K562 (cell line): ENCODE measurements at regions not wholly inside any gene's neighbourhood (a gene's known extent, or its start where the extent isn't known, plus 50 kb on each side); places are given as distances from the start of the nearest gene placed in this dataset.

Source experiments
- ATAC-seq: fragments of 200-7000 bp; cut with Tn5 transposase; 3 replicates; pipeline ENCODE4 v1.9.1; 2020; ENCODE audit warnings: moderate library complexity
- BruUV-seq: library from RNA; stranded (reverse); fragments of 400-500 nt; replicated peaks from 2 replicates; lab custom pipeline; 2021; lab: Mats Ljungman, UMichigan
- CTCF ChIA-PET: fragments of 300-600 bp; formaldehyde crosslinking; extraction: SDS; loops from one replicate; lab custom pipeline; 2021; ENCODE audit warnings: low intra/inter-chr PET ratio; lab: Yijun Ruan, JAX
- POLR2A ChIA-PET: fragments of 300-600, 350-650 bp; sonication (Branson Sonifier 250); formaldehyde crosslinking; extraction: SDS; loops from one replicate; lab custom pipeline; 2021; ENCODE audit warnings: antibody characterized with exemption, inconsistent platforms; lab: Yijun Ruan, JAX
- DNase-seq, 4 experiments: peaks; one replicate each; pipeline versions ENCODE4 v3.0.0 to v3.0.0-alpha.2; 2011 to 2018; ENCODE audit warnings: low spot score in 3 of 4, mixed read lengths in 3 of 4; ENCODE audit errors: extremely low read depth in 1 of 4
- FAIRE-seq: peaks from 2 replicates; lab custom pipeline; 2011; peaks lifted over from hg19 to GRCh38; lab: Jason Lieb, UNC
- H2AFZ ChIP-seq: 2 replicates; pipeline ENCODE4 v1.6.0; 2011; ENCODE audit warnings: low read depth, low read length, control low read depth, inconsistent platforms
- H3K27ac ChIP-seq: fragments of 200-600 bp; 3 replicates; pipeline ENCODE4 v1.8.0; 2011; ENCODE audit warnings: low read depth, mild to moderate bottlenecking, control low read depth, inconsistent platforms, low read length, moderate library complexity, mixed read lengths; ENCODE audit errors: extremely low read depth
- H3K27me3 ChIP-seq, 2 experiments: fragments of 300-600 bp in 1 of 2; 2 replicates in 1 of 2; 3 replicates in 1 of 2; pipeline versions ENCODE4 v1.6.0 to v1.8.0; 2011; ENCODE audit warnings: inconsistent platforms in 2 of 2, low read length in 2 of 2, mild to moderate bottlenecking in 1 of 2, mixed read lengths in 1 of 2, moderate library complexity in 1 of 2; ENCODE audit not compliant: control insufficient read depth in 2 of 2, insufficient read depth in 2 of 2
- H3K36me3 ChIP-seq: fragments of 300-600 bp; 3 replicates; pipeline ENCODE4 v1.8.0; 2011; ENCODE audit warnings: mild to moderate bottlenecking, low read length, inconsistent platforms; ENCODE audit not compliant: control insufficient read depth, insufficient read depth
- H3K4me1 ChIP-seq, 2 experiments: fragments of 200-600 bp in 1 of 2; replicated peaks in 1 of 2; 2 replicates in 1 of 2; 3 replicates in 1 of 2; pipeline versions ENCODE4 v1.5.1 to v1.8.0; 2011; ENCODE audit warnings: inconsistent platforms in 2 of 2, low read length in 2 of 2, mild to moderate bottlenecking in 1 of 2, mixed read lengths in 1 of 2, moderate library complexity in 1 of 2; ENCODE audit not compliant: control insufficient read depth in 2 of 2, insufficient read depth in 2 of 2
- H3K4me2 ChIP-seq: 2 replicates; pipeline ENCODE4 v1.6.1; 2011; ENCODE audit warnings: low read length, control low read depth, inconsistent platforms, mixed read lengths; ENCODE audit not compliant: insufficient read depth
- H3K4me3 ChIP-seq: fragments of 200-600 bp; sonication (generic), shearing (Covaris generic); 2 replicates; pipeline ENCODE4 v1.5.1; 2016; ENCODE audit warnings: control low read depth, inconsistent platforms
- H3K79me2 ChIP-seq: fragments of 200-600 bp; 3 replicates; pipeline ENCODE4 v1.8.0; 2011; ENCODE audit warnings: low read length, inconsistent platforms; ENCODE audit not compliant: control insufficient read depth, insufficient read depth
- H3K9ac ChIP-seq, 2 experiments: 2 replicates each; pipeline versions ENCODE4 v1.6.0 to v1.6.1; 2011; ENCODE audit warnings: low read depth in 2 of 2, low read length in 2 of 2, control low read depth in 1 of 2, inconsistent platforms in 1 of 2, mild to moderate bottlenecking in 1 of 2, mixed read lengths in 1 of 2; ENCODE audit not compliant: insufficient read depth in 1 of 2
- H3K9me1 ChIP-seq: one replicate; pipeline ENCODE4 v1.6.0; 2011; ENCODE audit warnings: inconsistent platforms, mild to moderate bottlenecking, low read length, moderate library complexity; ENCODE audit not compliant: control insufficient read depth, insufficient read depth
- H3K9me3 ChIP-seq: replicated peaks from 2 replicates; pipeline ENCODE4 v1.5.1; 2011; ENCODE audit warnings: low read depth, low read length, inconsistent platforms; ENCODE audit not compliant: control insufficient read depth, insufficient read depth
- H4K20me1 ChIP-seq: replicated peaks from 2 replicates; pipeline ENCODE4 v1.6.1; 2011; ENCODE audit warnings: low read length, inconsistent platforms, mixed read lengths; ENCODE audit not compliant: control insufficient read depth, insufficient read depth
- CBX8 ChIP-seq: fragments of 200-600 bp; sonication (generic); IDR thresholded peaks from 2 replicates; pipeline ENCODE4 v1.6.1; 2012; ENCODE audit warnings: borderline replicate concordance, mixed run types, low read depth, mild to moderate bottlenecking, moderate library complexity, mixed read lengths, low read length, control low read depth, inconsistent platforms; ENCODE audit not compliant: poor library complexity, severe bottlenecking; ENCODE audit errors: extremely low read depth
- CCNT2 ChIP-seq: IDR thresholded peaks from 2 replicates; pipeline ENCODE4 v1.6.1; 2011; ENCODE audit warnings: borderline replicate concordance, low read depth, mild to moderate bottlenecking, moderate library complexity, mixed read lengths, low read length; ENCODE audit not compliant: insufficient read length; ENCODE audit errors: extremely low read depth
- CTCF ChIP-seq, 3 experiments: IDR thresholded peaks in 2 of 3; conservative IDR thresholded peaks in 1 of 3; 2 replicates each; pipeline ENCODE4 v1.5.1; 2011 to 2012; ENCODE audit warnings: low read length in 3 of 3, mild to moderate bottlenecking in 3 of 3, control low read depth in 2 of 3, improper control_type of control experiment in 1 of 3, inconsistent platforms in 1 of 3, low read depth in 1 of 3, mixed read lengths in 1 of 3, moderate library complexity in 1 of 3; ENCODE audit not compliant: insufficient read depth in 2 of 3
- IRF2 ChIP-seq: sonication (generic); formaldehyde crosslinking; IDR thresholded peaks from 2 replicates; pipeline ENCODE4 v1.8.1; 2022; ENCODE audit warnings: mild to moderate bottlenecking, missing genetic modification reagents
- RHOXF2B ChIP-seq: fragments of 250-450 bp; sonication (Bioruptor Pico); conservative IDR thresholded peaks from 2 replicates; pipeline ENCODE4 v1.5.1; 2021
- WGBS: fragments of 100-300 bp; shearing (Covaris generic); methylation state at CpG from one replicate; pipeline ENCODE4 v1.1.6; 2016; ENCODE audit warnings: low coverage, mixed read lengths; ENCODE audit not compliant: insufficient coverage; ENCODE audit errors: missing lambda C conversion rate; 5-methylcytosine and 5-hydroxymethylcytosine counted together
- in situ Hi-C: fragments of 300-500 bp; cut with MboI; formaldehyde crosslinking; loops from 4 replicates; pipeline ENCODE4 v1.15.0; 2018; ENCODE audit warnings: inconsistent platforms, mixed read lengths
- intact Hi-C: fragments of 100-400 bp; cut with micrococcal nuclease; formaldehyde crosslinking; loops from 2 replicates; pipeline ENCODE4 v1.14.2; 2022
- TF ChIP-seq, protein P1 (sequence below): fragments of 250-450 bp; sonication (Bioruptor Pico); IDR thresholded peaks from 2 replicates; pipeline ENCODE4 v1.9.0; 2021; ENCODE audit warnings: mild to moderate bottlenecking
- TF ChIP-seq, protein P2 (sequence below): fragments of 450-650 bp; IDR thresholded peaks from 2 replicates; pipeline ENCODE4 v1.6.1; 2016; ENCODE audit warnings: mild to moderate bottlenecking, moderate library complexity

DNA sequence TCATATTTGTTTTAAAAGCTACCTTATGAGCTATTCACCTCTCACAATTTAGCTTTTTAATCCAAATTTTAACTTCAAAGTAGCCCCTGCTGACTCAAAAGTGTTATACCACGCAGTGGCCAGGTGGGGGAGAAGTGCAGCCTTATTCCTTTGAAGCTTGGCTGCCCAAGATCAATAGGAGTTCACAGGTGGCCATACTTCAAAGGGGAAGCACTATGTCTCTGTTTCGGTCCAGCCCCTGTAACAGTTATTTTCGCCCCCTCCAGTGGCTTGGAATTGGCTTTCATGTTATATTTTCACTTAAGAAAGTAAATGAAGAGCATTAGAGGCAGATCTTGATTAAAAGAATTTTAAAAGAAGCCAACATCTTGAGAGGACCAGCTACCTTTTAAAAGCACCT lies 608.4 kb downstream of the EPHA7 start:
- intact Hi-C loops = no loop called here
- in situ Hi-C loops = no loop called here
- Histone ChIP-seq H3K9me1 (no peaks in the 10 kb centered on the region), H4K20me1 (no peaks in the 10 kb centered on the region), H3K4me2 (no peak overlapping the region), H3K9me3 (no peaks in the 10 kb centered on the region), H3K79me2 (no peaks in the 10 kb centered on the region), H3K27me3 (no peaks in the 10 kb centered on the region), H2AFZ (no peak overlapping the region), H3K4me3 (no peak overlapping the region), H3K36me3 (no peaks in the 10 kb centered on the region), H3K9ac (no peak overlapping the region), H3K4me1 (no peaks in the 10 kb centered on the region), H3K27ac (no peak overlapping the region)
- CTCF ChIA-PET = no interaction called here
- no peak for FAIRE-seq
- POLR2A ChIA-PET = no interaction called here
- peak; percentile 4 to 16 (median 9) for DNase-seq
- 0% methylated on average over 3 of the region's 3 CpGs for WGBS
- no TSS peak for BruUV-seq
- ATAC-seq = no peak
- TF ChIP-seq CTCF (IDR thresholded peaks at IDR 0.05 in 2 of 3, conservative IDR thresholded peaks at IDR 0.05 in 1 of 3; ENCODE audit: insufficient read depth in 2 of 3, low read depth in 1 of 3, low read length in 3 of 3) (0 out of 6 replicates have a peak, but pooled peaks of 1 of the 3 experiments have one; percentile 38), CBX8 (no peak), CCNT2 (no peak), IRF2 (CRISPR knock-in tag) (no peak), RHOXF2B (CRISPR knock-in tag) (no peak)
- TF ChIP-seq, protein P1, sequence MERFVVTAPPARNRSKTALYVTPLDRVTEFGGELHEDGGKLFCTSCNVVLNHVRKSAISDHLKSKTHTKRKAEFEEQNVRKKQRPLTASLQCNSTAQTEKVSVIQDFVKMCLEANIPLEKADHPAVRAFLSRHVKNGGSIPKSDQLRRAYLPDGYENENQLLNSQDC (CRISPR knock-in tag) = no peak
- TF ChIP-seq, protein P2, sequence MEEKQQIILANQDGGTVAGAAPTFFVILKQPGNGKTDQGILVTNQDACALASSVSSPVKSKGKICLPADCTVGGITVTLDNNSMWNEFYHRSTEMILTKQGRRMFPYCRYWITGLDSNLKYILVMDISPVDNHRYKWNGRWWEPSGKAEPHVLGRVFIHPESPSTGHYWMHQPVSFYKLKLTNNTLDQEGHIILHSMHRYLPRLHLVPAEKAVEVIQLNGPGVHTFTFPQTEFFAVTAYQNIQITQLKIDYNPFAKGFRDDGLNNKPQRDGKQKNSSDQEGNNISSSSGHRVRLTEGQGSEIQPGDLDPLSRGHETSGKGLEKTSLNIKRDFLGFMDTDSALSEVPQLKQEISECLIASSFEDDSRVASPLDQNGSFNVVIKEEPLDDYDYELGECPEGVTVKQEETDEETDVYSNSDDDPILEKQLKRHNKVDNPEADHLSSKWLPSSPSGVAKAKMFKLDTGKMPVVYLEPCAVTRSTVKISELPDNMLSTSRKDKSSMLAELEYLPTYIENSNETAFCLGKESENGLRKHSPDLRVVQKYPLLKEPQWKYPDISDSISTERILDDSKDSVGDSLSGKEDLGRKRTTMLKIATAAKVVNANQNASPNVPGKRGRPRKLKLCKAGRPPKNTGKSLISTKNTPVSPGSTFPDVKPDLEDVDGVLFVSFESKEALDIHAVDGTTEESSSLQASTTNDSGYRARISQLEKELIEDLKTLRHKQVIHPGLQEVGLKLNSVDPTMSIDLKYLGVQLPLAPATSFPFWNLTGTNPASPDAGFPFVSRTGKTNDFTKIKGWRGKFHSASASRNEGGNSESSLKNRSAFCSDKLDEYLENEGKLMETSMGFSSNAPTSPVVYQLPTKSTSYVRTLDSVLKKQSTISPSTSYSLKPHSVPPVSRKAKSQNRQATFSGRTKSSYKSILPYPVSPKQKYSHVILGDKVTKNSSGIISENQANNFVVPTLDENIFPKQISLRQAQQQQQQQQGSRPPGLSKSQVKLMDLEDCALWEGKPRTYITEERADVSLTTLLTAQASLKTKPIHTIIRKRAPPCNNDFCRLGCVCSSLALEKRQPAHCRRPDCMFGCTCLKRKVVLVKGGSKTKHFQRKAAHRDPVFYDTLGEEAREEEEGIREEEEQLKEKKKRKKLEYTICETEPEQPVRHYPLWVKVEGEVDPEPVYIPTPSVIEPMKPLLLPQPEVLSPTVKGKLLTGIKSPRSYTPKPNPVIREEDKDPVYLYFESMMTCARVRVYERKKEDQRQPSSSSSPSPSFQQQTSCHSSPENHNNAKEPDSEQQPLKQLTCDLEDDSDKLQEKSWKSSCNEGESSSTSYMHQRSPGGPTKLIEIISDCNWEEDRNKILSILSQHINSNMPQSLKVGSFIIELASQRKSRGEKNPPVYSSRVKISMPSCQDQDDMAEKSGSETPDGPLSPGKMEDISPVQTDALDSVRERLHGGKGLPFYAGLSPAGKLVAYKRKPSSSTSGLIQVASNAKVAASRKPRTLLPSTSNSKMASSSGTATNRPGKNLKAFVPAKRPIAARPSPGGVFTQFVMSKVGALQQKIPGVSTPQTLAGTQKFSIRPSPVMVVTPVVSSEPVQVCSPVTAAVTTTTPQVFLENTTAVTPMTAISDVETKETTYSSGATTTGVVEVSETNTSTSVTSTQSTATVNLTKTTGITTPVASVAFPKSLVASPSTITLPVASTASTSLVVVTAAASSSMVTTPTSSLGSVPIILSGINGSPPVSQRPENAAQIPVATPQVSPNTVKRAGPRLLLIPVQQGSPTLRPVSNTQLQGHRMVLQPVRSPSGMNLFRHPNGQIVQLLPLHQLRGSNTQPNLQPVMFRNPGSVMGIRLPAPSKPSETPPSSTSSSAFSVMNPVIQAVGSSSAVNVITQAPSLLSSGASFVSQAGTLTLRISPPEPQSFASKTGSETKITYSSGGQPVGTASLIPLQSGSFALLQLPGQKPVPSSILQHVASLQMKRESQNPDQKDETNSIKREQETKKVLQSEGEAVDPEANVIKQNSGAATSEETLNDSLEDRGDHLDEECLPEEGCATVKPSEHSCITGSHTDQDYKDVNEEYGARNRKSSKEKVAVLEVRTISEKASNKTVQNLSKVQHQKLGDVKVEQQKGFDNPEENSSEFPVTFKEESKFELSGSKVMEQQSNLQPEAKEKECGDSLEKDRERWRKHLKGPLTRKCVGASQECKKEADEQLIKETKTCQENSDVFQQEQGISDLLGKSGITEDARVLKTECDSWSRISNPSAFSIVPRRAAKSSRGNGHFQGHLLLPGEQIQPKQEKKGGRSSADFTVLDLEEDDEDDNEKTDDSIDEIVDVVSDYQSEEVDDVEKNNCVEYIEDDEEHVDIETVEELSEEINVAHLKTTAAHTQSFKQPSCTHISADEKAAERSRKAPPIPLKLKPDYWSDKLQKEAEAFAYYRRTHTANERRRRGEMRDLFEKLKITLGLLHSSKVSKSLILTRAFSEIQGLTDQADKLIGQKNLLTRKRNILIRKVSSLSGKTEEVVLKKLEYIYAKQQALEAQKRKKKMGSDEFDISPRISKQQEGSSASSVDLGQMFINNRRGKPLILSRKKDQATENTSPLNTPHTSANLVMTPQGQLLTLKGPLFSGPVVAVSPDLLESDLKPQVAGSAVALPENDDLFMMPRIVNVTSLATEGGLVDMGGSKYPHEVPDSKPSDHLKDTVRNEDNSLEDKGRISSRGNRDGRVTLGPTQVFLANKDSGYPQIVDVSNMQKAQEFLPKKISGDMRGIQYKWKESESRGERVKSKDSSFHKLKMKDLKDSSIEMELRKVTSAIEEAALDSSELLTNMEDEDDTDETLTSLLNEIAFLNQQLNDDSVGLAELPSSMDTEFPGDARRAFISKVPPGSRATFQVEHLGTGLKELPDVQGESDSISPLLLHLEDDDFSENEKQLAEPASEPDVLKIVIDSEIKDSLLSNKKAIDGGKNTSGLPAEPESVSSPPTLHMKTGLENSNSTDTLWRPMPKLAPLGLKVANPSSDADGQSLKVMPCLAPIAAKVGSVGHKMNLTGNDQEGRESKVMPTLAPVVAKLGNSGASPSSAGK = no peak
